Activated CD4-positive, alpha-beta T cell treated with anti-CD3 and anti-CD28 coated beads, Interleukin-2, Interleukin-6, amounts not matched to agents 100 ng/mL and 50 ng/mL, durations not matched to agents 16 hours and 8 hours (primary cell): ENCODE measurements at regions not wholly inside any gene's neighbourhood (a gene's known extent, or its start where the extent isn't known, plus 50 kb on each side); places are given as distances from the start of the nearest gene placed in this dataset.

Experiments used
- DNase-seq: peaks from one replicate; pipeline ENCODE4 v3.0.0-alpha.2; 2020

DNA sequence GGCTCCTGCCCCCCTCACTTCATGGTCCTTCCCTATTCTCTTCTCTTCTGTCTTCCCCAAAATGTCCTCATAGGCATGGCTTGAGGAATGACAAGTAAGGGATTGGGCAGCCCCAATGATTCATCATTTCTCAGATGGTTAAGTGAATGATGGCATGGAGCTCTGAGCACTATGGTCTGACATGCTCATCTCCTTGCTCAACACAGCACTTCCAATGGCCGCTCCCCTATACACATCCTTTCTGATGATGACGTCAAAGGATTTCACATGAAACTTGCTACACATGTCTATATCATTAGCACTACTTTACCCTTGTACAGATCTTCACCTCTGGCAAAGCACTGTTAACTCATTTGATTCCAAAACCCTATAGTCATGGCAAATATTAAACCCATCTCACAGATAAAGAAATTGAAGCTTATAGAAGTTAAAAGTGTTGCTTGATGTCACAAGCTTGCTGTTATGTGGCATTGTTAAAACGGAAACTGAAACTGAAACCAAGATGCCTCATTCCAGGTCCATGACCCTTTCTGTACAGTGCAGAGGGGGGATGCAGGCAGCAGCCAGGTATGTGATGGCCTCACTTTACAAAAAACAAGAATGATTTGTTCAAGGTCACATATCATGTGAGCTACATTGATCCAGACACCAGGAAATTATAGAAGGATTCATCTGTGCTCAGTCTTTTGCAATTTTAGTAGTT lies 90.0 kb upstream of the PLXNA4 start:
- peak; percentile 39 for DNase-seq

DNA sequence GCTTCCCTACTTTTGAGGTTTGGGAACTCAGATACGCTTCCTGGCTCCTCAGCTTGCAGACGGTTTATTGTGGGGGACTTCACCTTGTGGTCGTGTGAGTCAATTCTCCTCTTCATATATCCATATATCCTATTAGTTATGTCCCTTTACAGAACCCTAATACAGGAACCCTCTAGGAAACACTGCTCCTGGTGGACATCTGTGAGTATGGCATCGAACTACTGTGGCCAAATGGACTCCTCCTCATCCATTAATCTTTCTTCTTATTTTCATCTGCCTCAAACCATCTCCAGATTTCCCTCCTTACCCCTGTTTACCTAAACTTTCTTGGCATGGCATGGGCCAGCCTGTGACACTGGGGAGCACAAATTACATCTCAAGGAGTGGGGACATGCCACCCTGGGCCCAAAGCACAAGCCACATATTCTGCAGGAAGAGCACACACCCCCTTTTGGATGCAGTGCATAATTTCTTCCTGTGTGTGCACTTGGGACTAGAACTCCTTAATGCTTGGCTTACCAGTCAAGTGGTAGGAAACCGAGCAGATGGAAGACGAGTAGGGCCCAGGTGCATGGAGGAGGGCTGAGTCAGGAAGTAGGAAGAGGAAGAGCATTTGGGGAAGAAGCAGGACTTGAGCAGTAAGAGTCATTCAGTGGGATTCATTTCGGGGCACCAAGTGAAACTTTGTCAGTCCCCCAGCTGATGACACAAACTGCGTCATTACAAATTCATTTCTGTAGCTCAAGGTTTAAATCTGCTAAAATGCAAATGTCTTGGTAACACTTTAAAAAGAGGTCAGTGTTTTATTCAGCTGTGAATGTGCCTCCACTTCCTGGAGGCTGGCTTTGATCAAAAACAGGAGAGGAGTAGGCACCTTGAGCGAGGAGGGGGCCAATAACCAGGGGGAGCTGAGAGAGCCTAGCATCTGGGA lies 80.8 kb upstream of the PLXNA4 start:
- DNase-seq = peak; percentile 14

DNA sequence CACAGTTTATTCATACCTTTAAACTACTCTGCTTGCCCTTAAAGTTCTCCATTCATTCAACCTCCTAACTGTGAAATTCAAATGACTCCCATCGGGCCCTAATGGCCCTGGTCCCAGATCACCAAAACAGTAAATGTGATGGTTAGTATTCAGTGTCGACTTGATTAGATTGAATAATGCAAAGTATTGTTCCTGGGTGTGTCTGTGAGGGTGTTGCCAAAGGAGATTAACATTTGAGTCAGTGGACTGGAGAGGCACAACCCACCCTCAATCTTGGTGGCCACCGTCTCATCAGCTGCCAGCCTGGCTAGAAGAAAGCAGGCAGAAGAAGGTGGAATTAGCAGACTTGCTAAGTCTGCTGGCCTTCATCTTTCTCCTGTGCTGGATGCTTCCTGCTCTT lies 80.1 kb upstream of the PLXNA4 start:
- no peak for DNase-seq

DNA sequence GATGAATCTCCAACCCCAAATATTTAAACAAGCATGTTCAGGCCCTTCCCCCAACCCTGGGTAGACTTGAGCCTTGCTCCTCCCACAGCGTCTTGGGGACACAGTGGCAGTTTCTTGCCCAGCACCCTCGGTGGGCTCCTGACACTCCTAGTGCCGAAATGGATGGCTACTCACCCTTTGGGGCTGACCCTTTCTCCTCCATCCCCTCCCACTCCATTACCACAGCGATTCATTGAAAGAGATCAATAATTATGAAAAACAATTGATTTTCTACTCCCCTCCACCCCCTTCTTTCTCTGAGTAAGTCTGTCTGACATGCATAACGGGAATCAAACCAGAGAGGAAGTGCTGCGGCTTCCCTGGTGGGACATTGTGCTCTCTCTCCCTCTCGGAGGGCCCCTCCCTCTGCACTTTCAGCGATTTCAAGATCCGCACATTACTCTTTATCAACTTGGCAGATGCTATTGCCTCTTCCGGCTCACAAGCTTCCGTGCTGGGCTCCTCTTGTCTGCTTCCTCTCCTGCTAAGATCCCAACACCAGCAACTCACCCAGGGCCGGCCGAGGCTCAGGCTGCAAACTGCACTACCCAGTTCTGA lies 79.0 kb upstream of the PLXNA4 start:
- DNase-seq = peak; percentile 68

DNA sequence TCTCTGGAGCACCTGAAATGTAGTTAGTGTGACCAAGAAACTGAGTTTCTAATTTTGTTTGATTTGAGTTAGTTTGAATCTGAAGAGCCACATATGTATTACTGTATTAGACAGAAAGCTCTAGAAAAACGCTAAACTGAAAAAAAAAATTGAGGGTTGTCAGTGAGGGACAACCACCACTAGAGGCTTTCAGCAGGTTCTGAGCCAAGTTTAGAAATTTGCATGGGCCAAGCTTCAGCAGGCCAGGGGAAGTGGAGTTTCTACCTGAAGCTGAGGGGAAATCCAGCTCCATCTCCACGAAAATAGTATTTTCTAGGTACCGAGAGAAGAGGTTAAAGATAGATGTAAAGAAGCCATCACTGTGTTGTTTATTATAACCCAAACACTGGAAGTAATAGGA lies 77.9 kb upstream of the PLXNA4 start:
- DNase-seq = peak; percentile 23

DNA sequence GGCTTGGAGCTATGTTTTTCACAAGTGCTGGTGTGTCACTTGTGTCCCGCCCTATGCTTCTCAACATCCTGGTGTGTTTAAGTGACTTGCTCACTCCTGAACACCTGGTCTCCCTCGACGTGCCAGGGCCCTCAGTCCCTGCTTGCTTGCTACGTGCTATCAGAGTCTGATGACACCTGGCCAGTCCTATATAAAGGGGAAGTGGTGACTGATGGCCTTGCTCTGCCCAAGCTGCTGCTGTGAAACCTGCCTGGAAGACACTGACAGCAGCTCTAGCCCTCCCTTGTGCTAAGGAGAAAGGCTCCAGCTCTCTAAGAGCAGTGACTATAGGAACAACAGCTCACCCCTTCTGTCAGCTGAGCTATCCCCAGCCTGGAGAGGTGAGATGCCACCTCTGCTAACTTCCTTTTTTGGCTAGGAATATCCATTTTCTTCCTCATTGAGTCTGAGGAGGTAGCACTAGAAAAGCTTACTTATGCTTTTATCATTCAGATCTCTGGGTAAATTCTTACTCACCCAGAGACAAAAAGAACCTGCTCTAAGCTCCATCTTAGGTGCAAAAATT lies 77.2 kb upstream of the PLXNA4 start:
- no peak for DNase-seq

DNA sequence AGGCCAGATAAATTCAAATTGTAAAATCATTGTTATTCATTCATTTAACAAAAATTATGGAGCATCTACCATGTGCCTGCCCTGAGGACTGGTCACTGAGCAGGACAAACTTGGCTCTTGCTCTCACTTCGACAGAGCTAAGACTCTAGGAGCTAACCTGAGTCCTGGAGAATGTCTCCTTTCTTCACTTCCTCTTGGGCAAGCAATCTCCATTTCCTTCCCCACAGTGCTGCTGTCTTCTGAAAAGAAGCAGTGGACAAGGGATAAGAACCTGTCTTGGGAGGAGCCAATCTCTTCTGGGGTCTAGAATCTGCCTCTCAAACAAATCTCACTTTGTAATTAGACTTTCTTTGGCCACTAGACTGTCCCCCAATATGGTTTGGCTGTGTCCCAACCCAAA lies 76.2 kb upstream of the PLXNA4 start:
- DNase-seq = no peak

DNA sequence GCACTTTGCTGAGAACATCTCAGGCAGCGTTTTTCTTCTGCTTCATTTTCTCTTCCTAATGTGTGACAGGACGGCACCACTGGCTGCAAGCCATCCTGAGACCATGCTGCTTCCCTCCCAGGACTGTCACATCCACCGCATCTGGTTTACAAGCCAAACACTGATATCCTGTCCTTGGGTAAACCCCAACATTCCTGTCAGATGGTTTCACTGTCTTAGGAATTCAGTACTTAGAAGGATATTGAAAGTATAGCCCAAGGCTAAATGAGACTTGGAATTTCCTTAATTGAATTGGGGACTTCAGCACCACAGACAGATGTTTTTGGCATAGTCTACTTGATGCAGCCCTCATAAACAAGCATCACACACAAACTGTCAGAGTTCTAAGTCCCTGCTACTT lies 74.2 kb upstream of the PLXNA4 start:
- no peak for DNase-seq

DNA sequence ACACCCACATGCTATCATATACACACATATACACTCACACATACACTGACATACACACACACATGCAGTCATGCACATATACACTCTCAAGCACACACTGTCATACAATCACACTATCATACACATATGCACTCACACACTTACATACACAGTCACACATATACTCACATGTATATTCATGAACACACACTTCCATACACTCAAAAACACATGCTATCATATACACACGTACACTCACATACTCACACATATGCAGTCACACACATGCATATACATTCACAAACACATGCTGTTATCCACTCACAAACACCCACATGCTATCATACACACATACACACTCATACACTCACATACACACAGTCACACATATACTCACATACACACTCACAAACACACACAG lies 71.0 kb upstream of the PLXNA4 start:
- DNase-seq = no peak

DNA sequence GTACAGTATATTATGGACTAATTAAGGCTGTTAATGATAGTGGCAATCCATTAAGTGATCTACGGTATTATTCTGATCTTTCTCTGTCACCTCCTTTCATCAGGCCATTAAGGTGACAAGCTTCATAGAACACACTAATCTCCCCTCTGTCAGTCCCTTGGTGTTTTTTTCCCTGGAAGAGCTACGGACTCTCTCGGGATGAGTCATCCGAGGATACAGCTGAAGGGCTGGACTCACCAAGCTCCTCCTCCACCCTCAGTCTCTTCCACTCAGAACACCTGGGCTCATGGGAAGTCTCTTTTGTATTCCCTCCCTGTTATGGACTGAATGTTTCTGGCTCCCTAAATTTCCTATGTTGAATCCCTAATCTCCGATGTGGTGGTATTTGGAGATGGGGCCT lies 69.8 kb upstream of the PLXNA4 start:
- DNase-seq = no peak

DNA sequence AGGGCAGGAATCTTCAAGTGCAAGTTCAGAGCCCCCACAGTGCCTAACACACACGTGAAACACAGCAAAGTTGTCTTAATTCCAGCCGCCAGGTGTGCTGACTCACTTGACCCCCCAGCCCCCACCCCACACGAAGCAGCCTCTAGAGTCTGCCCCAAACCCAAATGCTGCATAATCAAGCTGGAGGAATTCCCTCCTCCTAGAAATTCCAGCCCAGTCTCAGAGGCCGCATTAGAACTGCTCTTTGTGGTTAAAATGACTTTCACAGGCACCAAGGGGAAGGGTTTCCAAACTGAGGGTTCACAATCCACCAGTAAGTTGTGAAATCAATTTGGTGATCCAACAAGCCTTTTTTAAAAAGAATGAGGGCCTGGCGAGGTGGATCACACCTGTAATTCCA lies 67.0 kb upstream of the PLXNA4 start:
- no peak for DNase-seq

DNA sequence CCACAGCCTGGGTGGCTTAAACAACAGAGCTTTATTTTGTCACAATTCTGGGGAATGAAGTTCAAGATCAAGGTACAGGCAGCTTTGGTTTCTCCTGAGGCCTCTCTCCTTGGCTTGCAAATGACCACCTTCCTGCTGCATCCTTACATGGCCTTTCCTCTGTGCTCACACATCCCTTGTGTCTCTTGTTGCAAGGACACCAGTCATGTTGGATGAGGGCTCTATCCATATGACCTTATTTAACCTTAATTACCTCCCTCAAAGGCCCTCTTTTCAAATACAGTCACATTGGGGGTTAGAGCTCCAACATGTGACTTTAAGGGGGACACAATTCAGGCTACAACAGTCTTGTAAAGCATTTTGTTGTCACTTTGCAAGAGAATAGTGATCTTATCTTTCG lies 65.0 kb upstream of the PLXNA4 start:
- no peak for DNase-seq

DNA sequence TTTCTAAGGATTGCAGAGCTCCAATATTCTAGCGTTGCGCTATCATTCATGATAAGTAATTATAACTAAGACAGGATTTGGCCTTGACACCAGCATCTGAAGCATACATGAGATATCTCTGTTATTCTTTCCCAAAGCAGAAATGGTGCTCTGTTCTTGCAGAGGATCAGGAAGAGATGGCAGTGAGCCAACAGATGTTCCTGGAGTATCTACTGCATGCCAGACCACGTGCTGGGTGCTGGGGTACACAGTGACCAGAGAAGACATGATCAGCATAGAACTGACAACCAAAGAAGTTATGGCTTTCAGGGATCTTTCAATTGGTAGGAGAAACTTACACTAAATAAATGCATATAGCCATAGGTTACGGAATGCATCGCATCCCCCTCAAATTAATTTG lies 63.7 kb upstream of the PLXNA4 start:
- no peak for DNase-seq

DNA sequence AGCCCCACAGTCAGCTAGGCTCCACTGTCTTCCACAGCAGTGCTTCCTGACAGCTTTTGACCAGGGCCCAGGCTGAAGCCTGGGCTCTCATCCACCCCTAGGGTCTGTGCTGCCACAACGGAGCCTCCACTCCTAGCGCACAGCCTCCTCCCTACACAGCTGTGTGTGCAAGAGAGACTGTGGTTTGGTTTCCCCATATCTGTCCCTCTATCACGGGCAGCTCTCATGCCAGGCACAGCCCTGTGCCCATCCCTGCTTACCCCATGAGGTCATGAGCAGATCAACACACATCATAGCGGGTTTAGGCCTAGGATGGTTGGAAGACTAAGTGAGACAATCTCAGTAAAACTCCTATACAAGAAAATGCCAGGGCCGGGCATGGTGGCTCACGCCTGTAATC lies 61.7 kb upstream of the PLXNA4 start:
- DNase-seq = no peak

DNA sequence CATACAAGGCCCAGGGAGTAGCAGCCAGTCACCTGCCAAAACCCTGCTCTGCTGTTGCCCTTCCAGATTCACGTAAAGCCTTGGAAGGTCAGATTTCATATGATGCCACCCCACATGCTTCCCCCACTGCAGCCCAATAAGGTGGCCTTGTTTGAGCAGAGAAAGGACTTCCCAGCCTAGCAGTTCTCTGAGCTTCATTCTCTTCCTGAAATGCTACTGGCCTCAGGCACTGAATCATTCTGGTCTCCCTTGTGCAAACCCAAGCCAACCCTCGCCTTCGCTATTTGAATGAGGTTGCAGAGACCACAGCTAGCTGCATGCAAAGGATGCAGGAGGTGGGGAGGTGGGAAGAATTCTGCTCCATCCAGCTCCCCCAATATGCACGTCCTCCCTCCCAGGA lies 60.3 kb upstream of the PLXNA4 start:
- no peak for DNase-seq

DNA sequence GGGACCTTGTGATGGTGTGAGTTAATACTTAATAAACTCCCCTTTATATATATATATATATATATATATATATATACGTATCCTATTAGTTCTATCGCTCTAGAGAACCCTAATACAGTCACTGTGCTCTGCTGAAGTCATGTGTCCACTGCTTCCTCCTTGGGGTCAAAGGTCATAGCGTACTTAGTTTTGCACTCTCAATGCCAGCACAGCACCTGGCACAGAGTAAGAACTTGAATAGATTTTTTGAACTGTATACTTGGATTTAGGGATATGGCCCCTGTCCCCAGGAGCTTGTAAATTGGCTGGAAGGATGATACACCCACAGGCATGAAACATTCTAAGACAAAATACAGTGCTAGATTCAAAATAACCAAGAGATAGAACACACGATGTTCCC lies 58.9 kb upstream of the PLXNA4 start:
- no peak for DNase-seq

DNA sequence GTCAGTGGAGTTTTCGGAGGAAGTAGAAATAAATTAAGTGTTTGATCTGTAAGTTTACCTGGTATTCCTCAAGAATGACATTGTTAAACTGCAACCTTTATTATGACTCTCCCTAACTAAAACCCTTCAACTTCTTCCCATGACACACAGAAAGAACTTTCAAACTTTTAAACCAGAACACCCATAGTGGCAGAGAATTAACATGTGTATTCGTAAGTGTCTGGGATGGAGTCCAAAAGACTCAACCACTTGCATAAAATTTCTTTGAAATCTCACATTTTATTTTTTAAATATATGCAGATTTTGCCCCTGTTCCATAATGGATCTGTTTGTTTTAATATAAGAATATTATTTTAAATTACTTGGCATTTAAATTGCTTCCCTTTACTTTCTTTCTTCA lies 54.6 kb upstream of the PLXNA4 start:
- DNase-seq = no peak
